GM12878 (cell line): ENCODE measurements at regions not wholly inside any gene's neighbourhood (a gene's known extent, or its start where the extent isn't known, plus 50 kb on each side); places are given as distances from the start of the nearest gene placed in this dataset.

Experiments used
- CEBPB ChIP-seq, 2 experiments: fragments of 150-350 bp in 1 of 2; IDR thresholded peaks; 2 replicates each; pipeline ENCODE4 v1.6.1; 2012 to 2014; ENCODE audit warnings: low read depth in 2 of 2, low read length in 2 of 2, borderline replicate concordance in 1 of 2, inconsistent platforms in 1 of 2
- CHD2 ChIP-seq: IDR thresholded peaks from 2 replicates; pipeline ENCODE4 v1.6.1; 2011; ENCODE audit warnings: low read depth, low read length, improper control_type of control experiment, borderline replicate concordance
- TF ChIP-seq, protein P1 (sequence below): IDR thresholded peaks from 2 replicates; pipeline ENCODE4 v1.6.1; 2011; ENCODE audit warnings: borderline replicate concordance, low read depth, mild to moderate bottlenecking, moderate library complexity, low read length; ENCODE audit not compliant: insufficient read depth, poor library complexity, severe bottlenecking

DNA sequence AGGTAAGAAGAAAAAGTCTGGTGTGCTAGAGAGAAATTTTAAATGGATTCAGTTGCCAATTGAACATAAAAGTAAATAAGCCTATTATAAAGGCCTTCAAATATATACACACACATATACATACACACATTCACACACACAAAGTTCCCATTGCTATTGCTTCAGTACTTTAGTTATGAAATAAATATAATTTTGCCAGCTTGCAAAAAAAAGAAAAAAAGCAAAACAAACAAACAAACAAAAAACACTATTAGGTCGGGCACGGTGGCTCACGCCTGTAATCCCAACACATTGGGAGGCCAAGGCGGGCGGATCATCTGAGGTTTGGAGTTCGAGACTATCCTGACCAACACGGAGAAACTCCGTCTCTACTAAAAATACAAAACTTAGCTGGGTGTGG is 80.3 kb downstream of the SPIN4 start:
- TF ChIP-seq, protein P1, sequence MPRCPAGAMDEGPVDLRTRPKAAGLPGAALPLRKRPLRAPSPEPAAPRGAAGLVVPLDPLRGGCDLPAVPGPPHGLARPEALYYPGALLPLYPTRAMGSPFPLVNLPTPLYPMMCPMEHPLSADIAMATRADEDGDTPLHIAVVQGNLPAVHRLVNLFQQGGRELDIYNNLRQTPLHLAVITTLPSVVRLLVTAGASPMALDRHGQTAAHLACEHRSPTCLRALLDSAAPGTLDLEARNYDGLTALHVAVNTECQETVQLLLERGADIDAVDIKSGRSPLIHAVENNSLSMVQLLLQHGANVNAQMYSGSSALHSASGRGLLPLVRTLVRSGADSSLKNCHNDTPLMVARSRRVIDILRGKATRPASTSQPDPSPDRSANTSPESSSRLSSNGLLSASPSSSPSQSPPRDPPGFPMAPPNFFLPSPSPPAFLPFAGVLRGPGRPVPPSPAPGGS: no peak
- no peak for TF ChIP-seq CHD2
- TF ChIP-seq CEBPB (IDR thresholded peaks at IDR 0.05; ENCODE audit: borderline replicate concordance in 1 of 2, low read depth in 2 of 2, low read length in 2 of 2): no peak
